Activated T-helper 1 cell treated with Interleukin-2 at 50 U/mL for 16 hours (primary cell): ENCODE measurements at regions not wholly inside any gene's neighbourhood (a gene's known extent, or its start where the extent isn't known, plus 50 kb on each side); places are given as distances from the start of the nearest gene placed in this dataset.
"Not testable (repeated sequence)": the region's sequence is repeated elsewhere in the genome, so short reads cannot be mapped to it uniquely, and the experiment has no call there.

Experiments used
- DNase-seq: peaks from one replicate; pipeline ENCODE4 v3.0.0-alpha.2; 2020; ENCODE audit warnings: low read depth

- DNase-seq = no peak
Observed at GRCh38 chr9:79390077-79390698, 181.6 kb upstream of the TLE4 start.

DNA sequence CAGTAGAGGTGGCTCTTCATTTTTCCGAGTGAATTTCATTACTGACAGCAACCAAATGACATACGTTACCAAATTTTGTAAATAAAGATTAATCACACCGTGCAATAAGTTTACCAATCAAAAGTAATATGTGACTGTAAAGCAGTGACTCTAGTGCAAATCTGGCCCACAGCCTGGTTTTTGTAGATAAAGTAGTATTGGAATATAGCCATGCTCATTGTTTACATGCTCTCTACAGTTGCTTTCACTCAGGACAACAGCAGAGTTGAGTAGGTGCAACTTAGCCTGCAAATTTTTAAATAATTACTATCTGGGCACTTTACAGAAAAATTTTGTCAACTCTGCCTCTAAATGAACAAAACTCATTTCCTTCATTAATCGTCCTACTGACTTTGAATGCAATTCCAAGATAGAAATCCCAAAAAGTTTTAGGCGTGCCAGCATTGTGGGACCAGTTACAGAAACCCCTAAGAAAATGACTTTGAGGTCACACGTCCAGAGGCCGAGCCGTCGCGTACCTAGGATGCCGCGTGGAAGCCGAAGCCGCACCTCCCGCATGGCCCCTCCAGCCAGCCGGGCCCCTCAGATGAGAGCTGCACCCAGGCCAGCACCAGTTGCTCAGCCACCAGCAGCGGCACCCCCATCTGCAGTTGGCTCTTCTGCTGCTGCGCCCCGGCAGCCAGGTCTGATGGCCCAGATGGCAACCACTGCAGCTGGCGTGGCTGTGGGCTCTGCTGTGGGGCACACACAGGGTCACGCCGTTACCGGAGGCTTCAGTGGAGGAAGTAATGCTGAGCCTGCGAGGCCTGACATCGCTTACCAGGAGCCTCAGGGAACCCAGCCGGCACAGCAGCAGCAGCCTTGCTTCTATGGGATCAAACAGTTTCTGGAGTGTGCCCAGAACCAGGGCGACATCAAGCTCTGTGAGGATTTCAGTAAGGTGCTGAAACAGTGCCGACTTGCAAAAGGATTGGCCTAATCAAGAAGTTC is 180.7 kb upstream of the TLE4 start:
- DNase-seq = no peak

DNA sequence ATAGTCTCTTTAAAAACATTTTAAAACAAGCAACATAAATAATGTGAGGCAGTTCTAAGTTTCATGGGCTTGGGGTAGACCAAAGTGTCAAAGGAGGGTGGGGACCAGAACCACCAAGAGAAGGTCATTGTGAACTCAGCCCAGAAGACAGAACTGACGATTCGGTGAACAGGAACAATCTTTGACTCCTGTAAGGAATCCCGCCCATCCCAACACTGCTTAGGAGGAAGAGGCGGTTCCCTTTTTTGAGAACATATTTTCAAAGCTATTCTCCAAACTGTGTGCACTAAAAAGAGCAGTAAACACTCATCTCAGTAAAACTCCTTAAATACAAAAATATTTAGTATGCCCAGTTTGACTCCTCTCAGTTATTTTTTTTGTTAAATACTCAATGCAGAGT is 176.5 kb upstream of the TLE4 start:
- DNase-seq = no peak

DNA sequence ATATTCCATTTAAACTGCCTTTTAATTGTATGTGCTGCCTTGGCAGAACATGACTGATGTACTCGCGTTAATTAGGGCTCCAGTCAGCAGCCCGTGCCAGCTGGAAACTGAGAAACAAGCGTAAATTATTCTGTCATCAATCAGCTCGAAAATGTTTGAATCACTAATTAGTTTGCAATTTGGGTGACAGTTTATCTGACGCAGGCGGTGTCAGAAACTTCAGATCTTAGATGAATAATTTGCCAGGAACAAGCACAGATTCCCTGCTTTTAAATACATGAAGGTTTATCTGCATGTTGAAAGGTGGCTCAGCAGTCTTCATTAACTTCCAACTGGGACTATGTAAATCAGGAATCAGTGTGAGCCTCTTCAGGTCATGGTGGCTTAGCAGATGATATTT is 176.0 kb upstream of the TLE4 start:
- DNase-seq = no peak

GRCh38 chr9:79396168-79396567 is 175.6 kb upstream of the TLE4 start:
- DNase-seq = no peak

GRCh38 chr9:79403495-79403894 is 168.3 kb upstream of the TLE4 start:
- DNase-seq = no peak

DNA sequence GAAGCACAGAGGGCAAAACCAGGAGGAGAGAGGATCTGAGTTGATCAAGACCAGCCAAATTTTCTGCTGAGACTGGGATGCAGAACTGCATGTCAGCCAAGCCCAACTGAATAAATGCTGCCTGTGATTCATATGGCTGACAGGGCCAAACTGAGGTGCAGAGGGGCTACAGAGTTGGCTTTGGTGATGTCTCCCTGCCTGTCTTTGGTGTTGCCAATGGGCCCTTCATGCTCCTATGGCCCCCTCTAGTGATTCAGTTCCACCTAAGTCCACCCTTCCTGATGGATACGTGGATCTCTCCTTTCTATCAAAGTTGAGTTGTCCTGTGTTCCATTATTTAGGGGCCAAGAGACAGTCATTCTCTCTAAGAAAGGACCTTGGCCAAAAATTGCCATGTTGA is 163.6 kb upstream of the TLE4 start:
- no peak for DNase-seq

DNA sequence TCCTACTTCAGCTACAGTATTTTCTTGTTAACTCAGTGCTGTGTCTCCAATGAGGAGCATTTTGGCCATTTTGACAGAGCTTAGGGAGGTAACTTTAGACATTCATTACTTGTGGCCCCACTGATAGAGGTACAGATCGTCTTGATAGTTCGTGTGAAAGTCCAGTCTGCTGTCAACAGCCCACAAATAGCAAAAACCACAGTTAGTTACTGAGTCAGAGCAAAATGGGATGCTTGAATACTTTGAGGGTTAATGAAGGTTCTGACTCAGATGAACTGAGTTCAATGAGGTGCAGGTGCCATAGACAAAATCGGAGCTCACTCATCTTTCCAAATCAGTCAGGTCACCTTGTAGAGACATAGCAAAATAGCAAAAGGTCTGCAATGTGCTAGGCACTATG is 163.1 kb upstream of the TLE4 start:
- no peak for DNase-seq

DNA sequence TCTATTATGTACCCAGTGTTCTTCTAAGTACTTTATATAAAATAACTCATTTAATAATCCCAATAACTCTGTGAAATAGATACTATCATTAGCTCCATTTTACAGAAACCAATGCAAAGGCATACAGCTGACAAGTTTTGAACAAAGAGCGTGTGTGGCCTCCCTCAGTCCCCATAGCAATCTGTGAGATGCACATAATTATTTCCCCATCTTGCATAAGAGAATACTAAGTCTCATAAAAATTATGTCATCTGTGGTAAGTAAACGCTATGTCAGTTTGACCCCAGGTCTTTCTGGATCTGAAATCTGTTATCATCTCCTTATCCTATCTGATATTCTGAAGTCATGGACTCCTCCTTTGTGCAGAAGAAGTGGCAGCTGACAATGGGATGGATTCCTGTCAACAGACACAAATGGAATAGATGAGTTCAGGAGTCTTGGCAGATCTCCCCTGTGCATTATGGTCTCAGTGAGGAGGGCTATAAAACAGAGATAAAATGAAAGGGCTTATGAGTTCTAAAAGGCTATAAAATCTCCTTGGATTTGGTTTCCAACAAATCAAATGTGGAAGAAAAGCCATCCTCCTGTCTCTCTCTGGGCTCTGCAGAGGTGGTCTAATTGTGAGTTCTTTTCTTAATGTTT is 162.5 kb upstream of the TLE4 start:
- no peak for DNase-seq

- DNase-seq = no peak
Observed at GRCh38 chr9:79425840-79426239, 145.9 kb upstream of the TLE4 start.

- DNase-seq = no peak
Observed at GRCh38 chr9:79428422-79428821, 143.3 kb upstream of the TLE4 start.

DNA sequence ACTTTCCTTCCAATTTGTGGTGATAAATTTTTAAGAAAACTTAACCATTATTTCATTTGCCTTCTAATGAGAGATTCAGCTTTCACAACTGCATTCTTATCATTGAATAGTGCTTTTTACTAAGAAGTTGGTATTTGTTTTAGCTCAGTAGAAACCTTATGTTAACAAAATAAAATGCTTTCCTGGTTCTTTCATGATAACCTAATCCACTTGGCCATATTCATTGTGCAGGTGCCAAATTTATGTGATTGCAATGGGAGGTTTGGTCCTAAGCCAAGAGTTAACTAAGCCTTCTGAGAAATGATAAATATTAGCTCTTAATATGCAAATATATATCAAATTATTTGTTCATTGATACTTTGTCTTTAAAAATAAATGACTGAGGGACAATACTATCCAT is 141.1 kb upstream of the TLE4 start:
- no peak for DNase-seq

GRCh38 chr9:79431019-79431679 is 140.6 kb upstream of the TLE4 start:
- DNase-seq = no peak

GRCh38 chr9:79432485-79432884 is 139.3 kb upstream of the TLE4 start:
- no peak for DNase-seq

GRCh38 chr9:79433703-79434102 is 138.1 kb upstream of the TLE4 start:
- DNase-seq = no peak

- not testable (repeated sequence) for DNase-seq
Observed at GRCh38 chr9:79439221-79439620, 132.5 kb upstream of the TLE4 start.

GRCh38 chr9:79446523-79447307 is 125.0 kb upstream of the TLE4 start:
- no peak for DNase-seq

- DNase-seq = no peak
Observed at GRCh38 chr9:79447308-79447605, 124.5 kb upstream of the TLE4 start.

DNA sequence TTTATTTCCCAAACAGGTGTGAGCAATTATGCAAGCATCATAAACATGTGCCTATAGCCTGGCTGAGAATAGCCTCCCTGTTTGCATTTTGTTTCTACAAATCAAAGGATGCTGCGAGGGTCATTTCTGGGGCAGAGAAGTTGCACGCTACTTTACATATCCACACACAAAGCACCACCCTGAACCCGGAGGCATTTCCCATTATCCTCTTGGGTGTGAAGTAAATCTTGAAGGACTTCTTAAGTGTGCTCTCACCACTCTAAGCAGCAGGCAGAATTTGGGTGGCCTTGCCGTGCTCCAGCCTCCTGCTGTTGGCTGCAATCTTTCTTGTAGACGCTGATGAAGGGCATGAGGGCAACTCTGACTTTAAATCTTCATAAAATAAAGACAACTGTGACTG is 124.0 kb upstream of the TLE4 start:
- no peak for DNase-seq

- DNase-seq = no peak
Observed at GRCh38 chr9:79452265-79452664, 119.5 kb upstream of the TLE4 start.

GRCh38 chr9:79461712-79462111 is 110.1 kb upstream of the TLE4 start:
- no peak for DNase-seq

GRCh38 chr9:79465156-79465555 is 106.6 kb upstream of the TLE4 start:
- DNase-seq = no peak
